Lower lobe of right lung (tissue), 2 donors: ENCODE measurements at regions not wholly inside any gene's neighbourhood (a gene's known extent, or its start where the extent isn't known, plus 50 kb on each side); places are given as distances from the start of the nearest gene placed in this dataset.
"Not testable (repeated sequence)": the region's sequence is repeated elsewhere in the genome, so short reads cannot be mapped to it uniquely, and the experiment has no call there.

Source experiments
- ATAC-seq, 2 donors: fragments of 200-7000 bp; cut with Tn5 transposase; one replicate each; pipeline ENCODE4 v1.9.1; 2020 to 2022; ENCODE audit warnings: mild to moderate bottlenecking in 2 of 2, moderate library complexity in 2 of 2
- DNase-seq: peaks from one replicate; pipeline ENCODE4 v3.0.0-alpha.2; 2020
- H3K27ac ChIP-seq: fragments of 200-600 bp; one replicate; pipeline ENCODE4 v1.8.0; 2022
- H3K27me3 ChIP-seq: fragments of 200-600 bp; one replicate; pipeline ENCODE4 v1.8.0; 2022; ENCODE audit warnings: low read depth
- H3K36me3 ChIP-seq: fragments of 200-600 bp; one replicate; pipeline ENCODE4 v1.8.0; 2022; ENCODE audit warnings: mild to moderate bottlenecking
- H3K4me1 ChIP-seq: fragments of 200-600 bp; one replicate; pipeline ENCODE4 v1.8.0; 2022
- H3K4me3 ChIP-seq: fragments of 200-600 bp; one replicate; pipeline ENCODE4 v1.8.0; 2022; ENCODE audit warnings: mild to moderate bottlenecking
- H3K9me3 ChIP-seq: fragments of 200-600 bp; one replicate; pipeline ENCODE4 v1.8.0; 2022
- CTCF ChIP-seq: fragments of 200-600 bp; IDR thresholded peaks from one replicate; pipeline ENCODE4 v1.8.0; 2022; ENCODE audit warnings: antibody characterized with exemption, mild to moderate bottlenecking
- intact Hi-C: fragments of 100-400 bp; cut with DNase I; formaldehyde crosslinking; loops from one replicate; pipeline ENCODE4 v1.11.0; 2022
- donor health status: DM: no; HTN: yes; CAD: no; lungs with severe emphysema.

GRCh38 chr2:23050388-23050787, 334.6 kb upstream of the KLHL29 start:
- intact Hi-C loops: no loop called here
- Histone ChIP-seq H3K36me3 (no peaks in the 10 kb centered on the region), H3K27me3 (no peaks in the 10 kb centered on the region), H3K4me1 (no peaks in the 10 kb centered on the region), H3K4me3 (no peak overlapping the region), H3K9me3 (no peaks in the 10 kb centered on the region), H3K27ac (no peak overlapping the region)
- ATAC-seq (no peak), DNase-seq (no peak)
- TF ChIP-seq CTCF: no peak

DNA sequence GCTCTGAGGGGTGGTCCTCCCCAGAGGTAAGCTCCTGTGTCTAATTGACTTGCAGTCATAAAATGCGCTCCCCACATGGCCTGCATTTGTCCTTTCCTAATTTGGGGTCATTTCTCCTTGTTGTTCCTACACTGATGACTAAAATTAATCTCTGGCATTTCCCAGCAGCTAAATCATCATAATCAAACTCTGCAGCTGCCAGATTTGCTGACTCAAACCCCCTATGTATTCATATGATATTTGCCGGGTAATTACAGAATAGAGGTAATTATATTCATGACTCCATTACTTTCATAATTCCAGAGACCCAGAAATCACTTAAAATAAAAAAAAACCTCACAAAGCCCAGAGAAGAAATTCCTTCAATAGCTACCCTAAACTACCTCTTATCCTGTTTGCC, 331.4 kb upstream of the KLHL29 start:
- no peak overlapping the region for H3K27ac ChIP-seq
- no peaks in the 10 kb centered on the region for H3K27me3 ChIP-seq
- intact Hi-C loops: no loop called here
- H3K4me1 ChIP-seq: no peaks in the 10 kb centered on the region
- no peak for TF ChIP-seq CTCF
- ATAC-seq (no peak), DNase-seq (no peak)
- no peaks in the 10 kb centered on the region for H3K9me3 ChIP-seq
- H3K36me3 ChIP-seq: no peaks in the 10 kb centered on the region
- no peak overlapping the region for H3K4me3 ChIP-seq

GRCh38 chr2:23055251-23055650, 329.7 kb upstream of the KLHL29 start:
- Histone ChIP-seq H3K4me1 (no peaks in the 10 kb centered on the region), H3K4me3 (no peak overlapping the region), H3K36me3 (no peaks in the 10 kb centered on the region), H3K27ac (no peak overlapping the region), H3K27me3 (no peaks in the 10 kb centered on the region), H3K9me3 (no peaks in the 10 kb centered on the region)
- no peak for TF ChIP-seq CTCF
- ATAC-seq: no peak
- no peak for DNase-seq
- intact Hi-C loops: no loop called here

DNA sequence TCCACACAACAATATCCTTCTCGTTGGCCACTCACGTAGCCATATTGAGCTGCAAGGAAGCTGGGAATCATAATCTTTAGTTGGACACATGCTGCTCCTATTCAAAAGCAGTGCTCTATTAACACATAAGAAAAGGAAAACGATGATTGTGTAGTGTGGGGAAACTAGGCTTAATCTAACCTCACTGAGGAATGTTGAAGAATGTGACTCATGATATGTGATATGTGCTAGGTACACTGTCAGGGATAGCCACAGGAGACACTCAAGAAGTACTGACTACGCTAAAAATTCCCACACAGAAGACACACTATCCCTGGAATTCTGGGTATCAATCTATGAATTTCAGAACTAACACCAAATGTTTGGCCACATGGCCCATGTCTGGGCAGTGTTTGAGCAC, 328.1 kb upstream of the KLHL29 start:
- intact Hi-C loops, H3K4me1 ChIP-seq, DNase-seq, H3K9me3 ChIP-seq, H3K36me3 ChIP-seq, H3K27me3 ChIP-seq, H3K4me3 ChIP-seq, H3K27ac ChIP-seq: not testable (repeated sequence)
- ATAC-seq: peak in 1 of 2 donors; percentile 46

GRCh38 chr2:23058435-23058834, 326.5 kb upstream of the KLHL29 start:
- Histone ChIP-seq H3K4me1 (no peaks in the 10 kb centered on the region), H3K9me3 (no peaks in the 10 kb centered on the region), H3K4me3 (no peak overlapping the region), H3K27ac (no peak overlapping the region), H3K27me3 (no peaks in the 10 kb centered on the region), H3K36me3 (no peaks in the 10 kb centered on the region)
- DNase-seq (no peak), ATAC-seq (no peak)
- no peak for TF ChIP-seq CTCF
- intact Hi-C loops: no loop called here

- Histone ChIP-seq H3K27me3 (no peaks in the 10 kb centered on the region), H3K27ac (no peak overlapping the region), H3K9me3 (no peaks in the 10 kb centered on the region), H3K36me3 (no peaks in the 10 kb centered on the region), H3K4me3 (no peak overlapping the region), H3K4me1 (no peaks in the 10 kb centered on the region)
- DNase-seq: no peak
- intact Hi-C loops: no loop called here
- TF ChIP-seq CTCF: no peak
- peak; percentile 68 to 90 for ATAC-seq
Observed at GRCh38 chr2:23065210-23065609, 319.8 kb upstream of the KLHL29 start.
